CD4-positive, CD25-positive, alpha-beta regulatory T cell (primary cell): ENCODE measurements at regions not wholly inside any gene's neighbourhood (a gene's known extent, or its start where the extent isn't known, plus 50 kb on each side); places are given as distances from the start of the nearest gene placed in this dataset.
A peak's percentile ranks its signal among the peaks of the same experiment; 100 is the strongest.

Experiments
- ATAC-seq, 2 donors: fragments of 150-1000 bp; cut with Tn5 transposase; one replicate each; pipeline ENCODE4 v1.10.0; 2021; ENCODE audit warnings: low read depth in 2 of 2, moderate number of reproducible peaks in 2 of 2, moderate library complexity in 1 of 2
- DNase-seq, 3 donors: peaks; one replicate each; pipeline versions ENCODE4 v3.0.0 to v3.0.0-alpha.2; 2012 to 2022; ENCODE audit warnings: mixed read lengths in 1 of 3
- H3K27ac ChIP-seq: one replicate; pipeline ENCODE4 v1.7.0; 2013; ENCODE audit warnings: mild to moderate bottlenecking, low read length; ENCODE audit not compliant: insufficient read depth, poor library complexity, severe bottlenecking
- H3K27me3 ChIP-seq: one replicate; pipeline ENCODE4 v1.7.0; 2013; ENCODE audit warnings: low read length; ENCODE audit not compliant: control insufficient read depth, insufficient read depth
- H3K36me3 ChIP-seq: one replicate; pipeline ENCODE4 v1.7.0; 2013; ENCODE audit warnings: mild to moderate bottlenecking, low read length, moderate library complexity; ENCODE audit not compliant: control insufficient read depth, insufficient read depth
- H3K4me1 ChIP-seq: 2 replicates; pipeline ENCODE4 v1.7.0; 2013; ENCODE audit warnings: mild to moderate bottlenecking, low read length; ENCODE audit not compliant: insufficient read depth, control insufficient read depth, poor library complexity, severe bottlenecking
- H3K4me3 ChIP-seq: one replicate; pipeline ENCODE4 v1.7.0; 2013; ENCODE audit warnings: low read depth, mild to moderate bottlenecking, low read length, moderate library complexity
- H3K9me3 ChIP-seq, 2 experiments: 1 replicate in 1 of 2; 2 replicates in 1 of 2; pipeline ENCODE4 v1.7.0; 2013; ENCODE audit warnings: low read length in 2 of 2, mild to moderate bottlenecking in 1 of 2, moderate library complexity in 1 of 2; ENCODE audit not compliant: control insufficient read depth in 2 of 2
- H3K27ac Mint-ChIP-seq, 3 donors: one replicate each; pipeline ENCODE4 v1.8.0; 2020 to 2022; ENCODE audit warnings: mild to moderate bottlenecking in 3 of 3, mixed read lengths in 3 of 3, moderate library complexity in 2 of 3
- H3K27me3 Mint-ChIP-seq: one replicate; pipeline ENCODE4 v1.8.0; 2022; ENCODE audit warnings: mild to moderate bottlenecking, mixed read lengths
- H3K36me3 Mint-ChIP-seq: one replicate; pipeline ENCODE4 v1.8.0; 2020; ENCODE audit warnings: mixed read lengths
- H3K4me1 Mint-ChIP-seq, 4 donors: one replicate each; pipeline ENCODE4 v1.8.0; 2020 to 2022; ENCODE audit warnings: mixed read lengths in 4 of 4, mild to moderate bottlenecking in 1 of 4
- H3K4me3 Mint-ChIP-seq, 4 donors: one replicate each; pipeline ENCODE4 v1.8.0; 2020 to 2022; ENCODE audit warnings: mild to moderate bottlenecking in 4 of 4, mixed read lengths in 4 of 4, moderate library complexity in 3 of 4
- H3K9me3 Mint-ChIP-seq, 7 donors: one replicate each; pipeline ENCODE4 v1.8.0; 2020 to 2022; ENCODE audit warnings: mixed read lengths in 7 of 7, mild to moderate bottlenecking in 3 of 7, moderate library complexity in 2 of 7

GRCh38 chr5:50967009-50967562 is 300.6 kb downstream of the PARP8 start:
- peaks cover 14 to 63% (median 38%) of the 10 kb centered on the region in 4 donors for H3K4me1 Mint-ChIP-seq
- ATAC-seq (no peak), DNase-seq (no peak)
- Histone ChIP-seq H3K4me3 (peak overlapping the region; percentile 26), H3K36me3 (no peaks in the 10 kb centered on the region), H3K4me1 (peaks cover 40% of the 10 kb centered on the region), H3K27ac (no peak overlapping the region), H3K9me3 (peaks cover 0 to 4% of the 10 kb centered on the region in 2 experiments), H3K27me3 (peaks cover 50% of the 10 kb centered on the region)
- peaks cover 0 to 8% (median 0%) of the 10 kb centered on the region in 7 donors for H3K9me3 Mint-ChIP-seq
- peaks cover 85% of the 10 kb centered on the region for H3K27me3 Mint-ChIP-seq
- peak overlapping the region in 3 of 4 donors; percentile 62 to 81 (median 76) for H3K4me3 Mint-ChIP-seq
- no peak overlapping the region for H3K27ac Mint-ChIP-seq
- no peaks in the 10 kb centered on the region for H3K36me3 Mint-ChIP-seq

DNA sequence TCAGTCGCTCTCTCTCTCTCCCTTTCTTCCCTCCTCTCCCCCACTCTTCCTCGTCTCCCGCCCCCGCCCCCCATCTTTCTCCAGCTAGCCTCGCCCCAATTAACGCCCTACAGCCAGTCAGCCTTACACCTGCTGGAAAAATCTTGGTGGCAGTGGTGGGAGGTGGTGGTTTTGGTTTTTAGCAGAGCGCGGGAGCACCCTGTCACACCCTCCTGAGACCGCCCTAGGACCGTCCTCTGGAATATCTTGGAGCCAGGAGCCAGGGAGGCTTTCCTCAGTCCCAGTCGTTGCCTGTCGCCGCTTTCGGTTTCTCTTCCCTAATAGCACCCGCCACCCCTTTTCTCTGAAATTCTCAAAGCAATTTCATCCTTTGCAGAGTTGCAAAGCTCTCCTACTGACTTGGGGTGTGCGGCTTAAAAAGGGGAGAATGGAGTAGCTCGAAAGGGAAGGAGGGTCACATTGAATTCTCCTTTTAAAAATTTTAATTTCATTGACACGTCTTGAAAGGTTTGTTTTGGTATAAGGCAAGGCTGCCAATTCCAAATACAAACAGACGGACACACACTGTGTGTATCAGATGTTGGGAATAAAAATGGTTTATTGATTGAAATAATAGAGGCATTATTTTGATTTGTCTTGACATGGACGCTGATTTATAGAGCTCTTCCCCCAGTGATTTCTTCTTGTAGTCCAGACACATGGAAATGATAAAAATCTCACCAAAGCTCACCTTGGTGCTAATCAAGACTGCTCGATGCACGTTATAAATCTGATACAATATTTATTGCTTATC is 301.3 kb downstream of the PARP8 start:
- DNase-seq (no peak), ATAC-seq (no peak)
- Histone ChIP-seq H3K27ac (no peak overlapping the region), H3K4me3 (peak overlapping the region; percentile 53), H3K9me3 (peaks cover 0 to 4% of the 10 kb centered on the region in 2 experiments), H3K36me3 (no peaks in the 10 kb centered on the region), H3K27me3 (peaks cover 48% of the 10 kb centered on the region), H3K4me1 (peaks cover 38% of the 10 kb centered on the region)
- Mint-ChIP-seq H3K4me1 (peaks cover 14 to 63% (median 38%) of the 10 kb centered on the region in 4 donors), H3K9me3 (peaks cover 0 to 8% (median 0%) of the 10 kb centered on the region in 7 donors), H3K27ac (no peak overlapping the region), H3K36me3 (no peaks in the 10 kb centered on the region), H3K27me3 (peaks cover 84% of the 10 kb centered on the region), H3K4me3 (peak overlapping the region; percentile 22 to 81 (median 69))

DNA sequence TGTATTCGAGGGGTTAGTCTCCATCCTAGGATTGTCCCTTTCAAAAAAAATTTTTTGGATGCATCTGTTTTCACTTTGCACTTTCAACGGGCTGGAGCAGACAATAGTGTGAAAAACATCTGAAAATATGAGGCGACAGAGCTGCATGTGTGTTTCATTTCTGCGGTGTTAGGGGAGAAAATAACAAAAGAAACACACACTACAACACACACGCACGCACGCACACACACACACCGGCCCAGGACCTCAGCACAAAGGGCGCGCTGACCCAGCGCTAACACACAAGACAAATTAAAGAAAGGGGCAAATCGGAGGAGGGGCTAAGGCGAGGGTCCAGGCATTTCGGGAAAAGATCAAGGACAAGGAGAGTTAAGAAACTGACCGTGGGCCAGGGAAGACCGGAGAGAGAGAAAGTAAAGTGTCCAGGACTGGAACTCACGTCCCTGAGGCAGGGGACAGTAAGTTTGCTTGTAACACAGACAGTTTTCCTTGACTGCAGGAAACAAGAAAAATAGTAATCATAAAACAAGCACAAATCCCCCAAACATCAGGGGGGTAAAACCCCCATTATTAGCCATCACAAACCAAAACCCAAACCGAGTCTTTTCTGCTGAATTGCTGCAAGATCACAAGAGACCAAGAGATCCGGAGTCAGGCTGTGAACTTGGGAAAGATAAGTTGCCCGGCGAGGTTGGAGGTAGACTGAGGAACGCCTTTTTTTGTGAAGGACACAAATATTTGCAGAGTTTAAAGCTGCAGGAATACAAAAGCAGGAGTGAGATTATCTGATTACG is 302.1 kb downstream of the PARP8 start:
- Mint-ChIP-seq H3K27ac (no peak overlapping the region), H3K4me1 (peaks cover 14 to 55% (median 34%) of the 10 kb centered on the region in 4 donors), H3K36me3 (no peaks in the 10 kb centered on the region), H3K9me3 (peaks cover 0 to 6% (median 0%) of the 10 kb centered on the region in 7 donors), H3K27me3 (peaks cover 82% of the 10 kb centered on the region), H3K4me3 (peak overlapping the region in 2 of 4 donors; percentile 35 to 62)
- no peak for ATAC-seq
- no peak overlapping the region for H3K4me3 ChIP-seq
- peaks cover 48% of the 10 kb centered on the region for H3K27me3 ChIP-seq
- H3K27ac ChIP-seq: no peak overlapping the region
- no peaks in the 10 kb centered on the region for H3K36me3 ChIP-seq
- H3K4me1 ChIP-seq: peaks cover 31% of the 10 kb centered on the region
- H3K9me3 ChIP-seq: peaks cover 0 to 4% of the 10 kb centered on the region in 2 experiments
- no peak for DNase-seq

DNA sequence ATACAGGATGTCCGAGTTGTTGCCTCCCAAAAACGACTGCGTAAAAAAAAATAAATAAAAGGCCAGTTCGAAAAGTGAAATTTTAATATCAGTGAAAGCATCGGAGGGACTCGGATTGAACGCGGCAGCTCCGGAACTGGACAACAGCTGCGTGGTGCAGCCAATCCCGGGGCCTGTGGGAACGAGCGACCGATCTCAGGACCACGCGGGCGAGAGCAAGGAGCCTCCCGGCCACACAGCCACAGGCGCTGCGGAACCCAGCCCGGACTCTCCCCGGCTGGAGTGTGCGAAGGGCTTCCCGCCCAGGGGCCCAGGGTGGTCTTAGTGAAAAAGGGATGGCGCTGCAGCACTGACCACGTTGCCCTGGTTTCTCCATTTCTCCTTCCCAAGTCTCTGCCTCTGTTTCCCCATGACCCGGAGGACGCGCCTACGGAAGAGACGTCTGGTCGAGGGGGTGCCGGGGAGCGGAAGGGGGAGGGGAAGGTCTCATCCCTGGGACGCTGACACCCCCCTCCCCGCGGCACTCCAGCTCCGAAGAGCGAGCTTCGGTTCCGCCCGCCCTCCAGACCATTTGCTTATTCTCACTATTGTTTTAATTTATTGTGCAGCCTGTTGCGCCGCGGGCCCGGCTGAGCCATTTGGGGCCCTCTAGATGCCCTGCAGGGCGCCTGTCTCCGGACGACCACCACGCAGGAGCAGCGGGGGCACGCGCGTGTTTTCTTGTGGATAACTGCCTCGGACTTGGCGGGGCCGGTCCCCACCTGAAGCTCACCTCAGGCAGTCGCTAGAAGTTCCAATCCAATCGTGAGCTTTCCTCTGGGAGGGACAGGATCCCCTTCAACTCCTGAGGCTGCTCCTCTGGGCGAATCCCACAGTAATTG is 303.0 kb downstream of the PARP8 start:
- H3K9me3 Mint-ChIP-seq: peaks cover 0 to 6% (median 0%) of the 10 kb centered on the region in 7 donors
- Histone ChIP-seq H3K27ac (no peak overlapping the region), H3K4me1 (peaks cover 22% of the 10 kb centered on the region), H3K27me3 (peaks cover 43% of the 10 kb centered on the region), H3K36me3 (no peaks in the 10 kb centered on the region), H3K4me3 (no peak overlapping the region), H3K9me3 (peaks cover 0 to 4% of the 10 kb centered on the region in 2 experiments)
- no peak for DNase-seq
- H3K4me3 Mint-ChIP-seq: peak overlapping the region in 3 of 4 donors; percentile 29 to 58 (median 44)
- no peak for ATAC-seq
- no peaks in the 10 kb centered on the region for H3K36me3 Mint-ChIP-seq
- no peak overlapping the region for H3K27ac Mint-ChIP-seq
- peaks cover 75% of the 10 kb centered on the region for H3K27me3 Mint-ChIP-seq
- H3K4me1 Mint-ChIP-seq: peaks cover 14 to 51% (median 29%) of the 10 kb centered on the region in 4 donors

- H3K27me3 Mint-ChIP-seq: peaks cover 10% of the 10 kb centered on the region
- H3K36me3 Mint-ChIP-seq: no peaks in the 10 kb centered on the region
- no peaks in the 10 kb centered on the region for H3K4me1 Mint-ChIP-seq
Observed at GRCh38 chr5:50975840-50976239, 309.4 kb downstream of the PARP8 start.

GRCh38 chr5:50978924-50979323 is 312.5 kb downstream of the PARP8 start:
- no peak for DNase-seq
- Mint-ChIP-seq H3K27me3 (no peaks in the 10 kb centered on the region), H3K9me3 (peaks cover 0 to 3% (median 0%) of the 10 kb centered on the region in 7 donors), H3K27ac (no peak overlapping the region), H3K4me3 (no peak overlapping the region), H3K4me1 (no peaks in the 10 kb centered on the region), H3K36me3 (no peaks in the 10 kb centered on the region)
- ATAC-seq: no peak
- Histone ChIP-seq H3K9me3 (no peaks in the 10 kb centered on the region), H3K27ac (no peak overlapping the region), H3K27me3 (peaks cover 2% of the 10 kb centered on the region), H3K36me3 (no peaks in the 10 kb centered on the region), H3K4me1 (no peaks in the 10 kb centered on the region), H3K4me3 (no peak overlapping the region)

More at GRCh38 chr5:50975840-50976239, 309.4 kb downstream of the PARP8 start:
- no peak for ATAC-seq
- no peak overlapping the region for H3K4me3 Mint-ChIP-seq
- no peak for DNase-seq
- Histone ChIP-seq H3K4me3 (no peak overlapping the region), H3K27me3 (peaks cover 8% of the 10 kb centered on the region), H3K4me1 (no peaks in the 10 kb centered on the region), H3K27ac (no peak overlapping the region), H3K9me3 (no peaks in the 10 kb centered on the region), H3K36me3 (no peaks in the 10 kb centered on the region)
- H3K9me3 Mint-ChIP-seq: no peaks in the 10 kb centered on the region
- H3K27ac Mint-ChIP-seq: no peak overlapping the region

DNA sequence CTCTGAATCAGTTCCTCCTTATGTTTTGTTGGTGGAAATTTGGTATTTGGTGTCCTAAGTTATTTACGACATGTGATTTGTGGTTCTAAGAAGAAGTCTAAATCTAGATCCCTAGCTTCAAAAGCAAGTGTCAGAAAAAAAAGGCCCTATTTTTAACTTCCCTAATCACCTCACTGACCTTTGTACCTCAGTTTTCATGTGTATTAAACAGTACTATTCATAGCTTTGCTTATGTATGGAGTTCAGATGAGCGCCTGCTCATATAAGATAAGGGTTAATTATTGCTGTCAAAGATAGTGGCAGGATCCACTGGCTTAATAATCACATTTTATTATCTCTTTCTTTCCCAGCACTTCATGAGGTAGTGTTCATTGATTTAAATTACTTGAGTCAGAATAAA is 318.2 kb downstream of the PARP8 start:
- no peak for ATAC-seq
- no peaks in the 10 kb centered on the region for H3K4me1 Mint-ChIP-seq

More for the DNA sequence above, 318.2 kb downstream of the PARP8 start:
- DNase-seq: no peak
- no peaks in the 10 kb centered on the region for H3K36me3 Mint-ChIP-seq
- Histone ChIP-seq H3K4me1 (no peaks in the 10 kb centered on the region), H3K36me3 (no peaks in the 10 kb centered on the region), H3K4me3 (no peak overlapping the region), H3K27me3 (no peaks in the 10 kb centered on the region), H3K27ac (no peak overlapping the region), H3K9me3 (no peaks in the 10 kb centered on the region)
- H3K9me3 Mint-ChIP-seq: peaks cover 0 to 3% (median 0%) of the 10 kb centered on the region in 7 donors
- no peak overlapping the region for H3K27ac Mint-ChIP-seq
- no peak overlapping the region for H3K4me3 Mint-ChIP-seq
- no peaks in the 10 kb centered on the region for H3K27me3 Mint-ChIP-seq
